H1 (cell line): ENCODE measurements at regions not wholly inside any gene's neighbourhood (a gene's known extent, or its start where the extent isn't known, plus 50 kb on each side); places are given as distances from the start of the nearest gene placed in this dataset.
A peak's percentile ranks its signal among the peaks of the same experiment; 100 is the strongest.

Experiments used
- CTCF ChIA-PET: fragments of 300-600 bp; sonication (Branson Sonifier 250); formaldehyde crosslinking; loops from one replicate; lab custom pipeline; 2021; ENCODE audit not compliant: partially characterized antibody; lab: Charles Lee
- POLR2A ChIA-PET: fragments of 300-600 bp; sonication (Branson Sonifier 250); formaldehyde crosslinking; loops from one replicate; lab custom pipeline; 2021; ENCODE audit warnings: inconsistent platforms; ENCODE audit not compliant: partially characterized antibody; lab: Charles Lee
- DNase-seq, 2 experiments: peaks; one replicate each; pipeline versions ENCODE4 v3.0.0 to v3.0.0-alpha.2; 2010 to 2022; ENCODE audit warnings: low spot score in 2 of 2, low read depth in 1 of 2, mixed read lengths in 1 of 2
- FAIRE-seq: peaks from 2 replicates; lab custom pipeline; 2011; peaks lifted over from hg19 to GRCh38; lab: Jason Lieb, UNC
- H2AFZ ChIP-seq: 2 replicates; pipeline ENCODE4 v1.8.1; 2012; ENCODE audit warnings: low read length, inconsistent platforms
- H2AK5ac ChIP-seq: 2 replicates; pipeline ENCODE4 v1.6.1; 2013; ENCODE audit warnings: low read depth, low read length
- H2BK120ac ChIP-seq: replicated peaks from 2 replicates; pipeline ENCODE3; 2013; ENCODE audit warnings: low read depth, low read length, inconsistent platforms
- H2BK12ac ChIP-seq: 2 replicates; pipeline ENCODE4 v1.6.1; 2013; ENCODE audit warnings: low read depth, low read length
- H2BK15ac ChIP-seq: 2 replicates; pipeline ENCODE4 v1.6.1; 2013; ENCODE audit warnings: low read length
- H2BK20ac ChIP-seq: 2 replicates; pipeline ENCODE4 v1.6.1; 2013; ENCODE audit warnings: low read length
- H2BK5ac ChIP-seq: 2 replicates; pipeline ENCODE4 v1.6.1; 2013; ENCODE audit warnings: low read depth, low read length
- H3K14ac ChIP-seq: 2 replicates; pipeline ENCODE4 v1.6.1; 2013; ENCODE audit warnings: inconsistent platforms; ENCODE audit not compliant: insufficient read length
- H3K18ac ChIP-seq: 2 replicates; pipeline ENCODE4 v1.6.1; 2013; ENCODE audit warnings: low read length; ENCODE audit errors: extremely low read depth
- H3K23ac ChIP-seq: 2 replicates; pipeline ENCODE4 v1.6.1; 2013; ENCODE audit warnings: inconsistent platforms; ENCODE audit not compliant: insufficient read length
- H3K23me2 ChIP-seq: 2 replicates; pipeline ENCODE4 v1.6.1; 2013; ENCODE audit warnings: low read depth, low read length
- H3K27ac ChIP-seq: 2 replicates; pipeline ENCODE4 v1.6.1; 2011; ENCODE audit warnings: low read depth, low read length, inconsistent platforms
- H3K27me3 ChIP-seq, 4 experiments: replicated peaks in 1 of 4; 1 replicate in 1 of 4; 2 replicates in 3 of 4; pipeline versions ENCODE4 v1.6.1 to v1.8.1; 2011 to 2013; ENCODE audit warnings: low read length in 3 of 4, mild to moderate bottlenecking in 3 of 4, inconsistent platforms in 2 of 4, mixed read lengths in 2 of 4, moderate library complexity in 1 of 4; ENCODE audit not compliant: control insufficient read depth in 3 of 4, insufficient read depth in 3 of 4; ENCODE audit errors: extremely low read depth in 1 of 4
- H3K36me3 ChIP-seq, 4 experiments: 2 replicates each; pipeline versions ENCODE4 v1.6.1 to v1.8.1; 2011 to 2013; ENCODE audit warnings: mild to moderate bottlenecking in 4 of 4, low read length in 3 of 4, moderate library complexity in 2 of 4, control low read depth in 1 of 4, inconsistent platforms in 1 of 4; ENCODE audit not compliant: insufficient read depth in 4 of 4, control insufficient read depth in 2 of 4
- H3K4ac ChIP-seq: replicated peaks from 2 replicates; pipeline ENCODE3; 2013; ENCODE audit warnings: low read length, low read depth, mixed read lengths, inconsistent platforms; ENCODE audit not compliant: insufficient read length
- H3K4me1 ChIP-seq, 4 experiments: replicated peaks in 1 of 4; 1 replicate in 1 of 4; 2 replicates in 3 of 4; pipeline versions ENCODE4 v1.6.1 to v1.8.1; 2011 to 2013; ENCODE audit warnings: low read length in 3 of 4, inconsistent platforms in 2 of 4, mixed read lengths in 1 of 4; ENCODE audit not compliant: insufficient read depth in 4 of 4, control insufficient read depth in 3 of 4
- H3K4me2 ChIP-seq, 2 experiments: 2 replicates each; pipeline versions ENCODE4 v1.6.1 to v1.8.1; 2011 to 2013; ENCODE audit warnings: low read depth in 2 of 2, low read length in 2 of 2, control low read depth in 1 of 2, inconsistent platforms in 1 of 2, mild to moderate bottlenecking in 1 of 2; ENCODE audit not compliant: insufficient read depth in 1 of 2
- H3K4me3 ChIP-seq, 4 experiments: fragments of 200-600, 300-600 bp in 1 of 4; sonication (generic), shearing (Covaris generic), sonication (Bioruptor Twin) in 1 of 4; 2 replicates each; pipeline versions ENCODE4 v1.5.1 to v1.8.1; 2011 to 2016; ENCODE audit warnings: low read length in 4 of 4, low read depth in 3 of 4, control low read depth in 2 of 4, inconsistent platforms in 2 of 4, mild to moderate bottlenecking in 2 of 4, mixed read lengths in 1 of 4, moderate library complexity in 1 of 4; ENCODE audit not compliant: insufficient read depth in 2 of 4; ENCODE audit errors: extremely low read depth in 1 of 4
- H3K56ac ChIP-seq: replicated peaks from 2 replicates; pipeline ENCODE3; 2013; ENCODE audit warnings: low read depth, mild to moderate bottlenecking, mixed read lengths, low read length, inconsistent platforms; ENCODE audit not compliant: insufficient read length
- H3K79me1 ChIP-seq: 2 replicates; pipeline ENCODE4 v1.6.1; 2013; ENCODE audit warnings: low read depth, low read length, control low read depth
- H3K79me2 ChIP-seq, 2 experiments: 2 replicates each; pipeline versions ENCODE4 v1.6.1 to v1.8.1; 2012 to 2013; ENCODE audit warnings: low read length in 2 of 2, mild to moderate bottlenecking in 2 of 2, inconsistent platforms in 1 of 2; ENCODE audit not compliant: insufficient read depth in 2 of 2, control insufficient read depth in 1 of 2
- H3K9ac ChIP-seq, 4 experiments: replicated peaks in 1 of 4; 1 replicate in 1 of 4; 2 replicates in 3 of 4; pipeline versions ENCODE4 v1.6.1 to v1.8.1; 2011 to 2013; ENCODE audit warnings: low read depth in 3 of 4, low read length in 3 of 4, control low read depth in 2 of 4, mild to moderate bottlenecking in 2 of 4, moderate library complexity in 2 of 4, inconsistent platforms in 1 of 4; ENCODE audit errors: extremely low read depth in 1 of 4
- H3K9me3 ChIP-seq, 2 experiments: 2 replicates each; pipeline versions ENCODE4 v1.6.1 to v1.8.1; 2012 to 2013; ENCODE audit warnings: mild to moderate bottlenecking in 2 of 2, moderate library complexity in 2 of 2, control low read depth in 1 of 2, inconsistent platforms in 1 of 2, low read depth in 1 of 2, low read length in 1 of 2, mixed read lengths in 1 of 2; ENCODE audit not compliant: insufficient read depth in 2 of 2
- H4K20me1 ChIP-seq, 2 experiments: replicated peaks in 1 of 2; 2 replicates each; pipeline versions ENCODE3 to v1.8.1; 2011 to 2013; ENCODE audit warnings: inconsistent platforms in 2 of 2, low read length in 2 of 2, mild to moderate bottlenecking in 1 of 2; ENCODE audit not compliant: insufficient read depth in 2 of 2, control insufficient read depth in 1 of 2
- H4K5ac ChIP-seq: 2 replicates; pipeline ENCODE4 v1.6.1; 2013; ENCODE audit warnings: low read length, low read depth, mixed read lengths, inconsistent platforms; ENCODE audit not compliant: insufficient read length
- H4K8ac ChIP-seq: 2 replicates; pipeline ENCODE4 v1.8.0; 2013; ENCODE audit warnings: mild to moderate bottlenecking, moderate library complexity, low read length, inconsistent platforms; ENCODE audit not compliant: insufficient read depth; ENCODE audit errors: extremely low read depth
- H4K91ac ChIP-seq: replicated peaks from 2 replicates; pipeline ENCODE3; 2013; ENCODE audit warnings: low read length, mixed read lengths, inconsistent platforms; ENCODE audit not compliant: insufficient read length
- ASH2L ChIP-seq: fragments of 200-600, 300-600 bp; sonication (generic); IDR thresholded peaks from one replicate; pipeline ENCODE4 v1.7.1; 2017; ENCODE audit warnings: low read length
- BACH1 ChIP-seq: IDR thresholded peaks from 2 replicates; pipeline ENCODE4 v1.6.1; 2012; ENCODE audit warnings: low read length, improper control_type of control experiment
- CEBPB ChIP-seq: IDR thresholded peaks from 2 replicates; pipeline ENCODE4 v1.6.1; 2012; ENCODE audit warnings: low read depth, low read length
- CTCF ChIP-seq, 3 experiments: IDR thresholded peaks; 1 replicate in 2 of 3; 2 replicates in 1 of 3; pipeline versions ENCODE4 v1.5.1 to v1.6.1; 2011; ENCODE audit warnings: low read length in 3 of 3, mild to moderate bottlenecking in 3 of 3, inconsistent platforms in 2 of 3, low read depth in 1 of 3, moderate library complexity in 1 of 3; ENCODE audit not compliant: insufficient read depth in 1 of 3; ENCODE audit errors: control extremely low read depth in 1 of 3
- GTF2F1 ChIP-seq: IDR thresholded peaks from 2 replicates; pipeline ENCODE4 v1.6.1; 2012; ENCODE audit warnings: low read depth, low read length, improper control_type of control experiment, borderline replicate concordance
- KDM4A ChIP-seq: IDR thresholded peaks from one replicate; pipeline ENCODE4 v1.7.1; 2012; ENCODE audit warnings: low read depth, mild to moderate bottlenecking, moderate library complexity, low read length, inconsistent platforms; ENCODE audit not compliant: severe bottlenecking
- MAFK ChIP-seq: IDR thresholded peaks from 2 replicates; pipeline ENCODE4 v1.6.1; 2012; ENCODE audit warnings: low read depth, mild to moderate bottlenecking, improper control_type of control experiment, low read length
- NANOG ChIP-seq: IDR thresholded peaks from 2 replicates; pipeline ENCODE4 v1.6.1; 2011; ENCODE audit warnings: low read length, low read depth, mild to moderate bottlenecking, inconsistent platforms; ENCODE audit not compliant: insufficient read depth, poor library complexity, severe bottlenecking
- POLR2A ChIP-seq, 2 experiments: IDR thresholded peaks; 1 replicate in 1 of 2; 2 replicates in 1 of 2; pipeline ENCODE4 v1.6.1; 2011; ENCODE audit warnings: low read depth in 2 of 2, low read length in 2 of 2, mild to moderate bottlenecking in 2 of 2; ENCODE audit errors: control extremely low read depth in 1 of 2
- RAD21 ChIP-seq, 2 experiments: IDR thresholded peaks in 1 of 2; conservative IDR thresholded peaks in 1 of 2; 2 replicates each; pipeline ENCODE4 v1.6.1; 2011; ENCODE audit warnings: low read depth in 2 of 2, low read length in 2 of 2, improper control_type of control experiment in 1 of 2, inconsistent platforms in 1 of 2, mild to moderate bottlenecking in 1 of 2, moderate library complexity in 1 of 2
- RBBP5 ChIP-seq: IDR thresholded peaks from 2 replicates; pipeline ENCODE4 v1.7.1; 2012; ENCODE audit warnings: low read depth, mild to moderate bottlenecking, inconsistent platforms, low read length, moderate library complexity, borderline replicate concordance
- SP2 ChIP-seq: IDR thresholded peaks from 2 replicates; pipeline ENCODE4 v1.6.1; 2012; ENCODE audit warnings: mild to moderate bottlenecking, low read length, inconsistent platforms
- SP4 ChIP-seq: IDR thresholded peaks from 2 replicates; pipeline ENCODE4 v1.6.1; 2012; ENCODE audit warnings: low read length, inconsistent platforms
- WGBS, 2 experiments: shearing (Covaris generic) in 1 of 2; methylation state at CpG; one replicate each; pipeline versions ENCODE4 v1.1.6 to v1.1.7; 2013 to 2015; ENCODE audit warnings: low lambda C conversion rate in 2 of 2, mixed read lengths in 2 of 2, inconsistent platforms in 1 of 2, low coverage in 1 of 2, missing lambda C conversion rate in 1 of 2; ENCODE audit not compliant: insufficient replicate concordance in 2 of 2, insufficient coverage in 1 of 2, insufficient read length in 1 of 2; ENCODE audit errors: extremely low coverage in 1 of 2, missing lambda C conversion rate in 1 of 2; 5-methylcytosine and 5-hydroxymethylcytosine counted together

- no peak for FAIRE-seq
- no peak for TF ChIP-seq CEBPB
- TF ChIP-seq POLR2A (IDR thresholded peaks at IDR 0.05; ENCODE audit: control extremely low read depth in 1 of 2, low read depth in 2 of 2, low read length in 2 of 2): no peak
- TF ChIP-seq SP4: no peak
- no peak for TF ChIP-seq RBBP5
- no peak for TF ChIP-seq SP2
- no peak for TF ChIP-seq MAFK
- TF ChIP-seq NANOG: no peak
- no peak for TF ChIP-seq CTCF (IDR thresholded peaks at IDR 0.05; ENCODE audit: control extremely low read depth in 1 of 3, insufficient read depth in 1 of 3, low read depth in 1 of 3, low read length in 3 of 3)
- no peak for TF ChIP-seq RAD21 (IDR thresholded peaks at IDR 0.05 in 1 of 2, conservative IDR thresholded peaks at IDR 0.05 in 1 of 2; ENCODE audit: low read depth in 2 of 2, low read length in 2 of 2)
- no peak for TF ChIP-seq KDM4A
- TF ChIP-seq ASH2L: no peak
- TF ChIP-seq GTF2F1: no peak
- TF ChIP-seq BACH1: no peak
These were observed 451.3 kb downstream of the AJAP1 start for GRCh38 chr1:5105744-5106143.

More at GRCh38 chr1:5105744-5106143, 451.3 kb downstream of the AJAP1 start:
- Histone ChIP-seq H3K14ac (no peak overlapping the region), H4K5ac (no peak overlapping the region), H3K9ac (no peak overlapping the region), H2BK15ac (no peak overlapping the region), H3K27me3 (no peaks in the 10 kb centered on the region), H3K27ac (no peak overlapping the region), H3K4me3 (no peak overlapping the region), H2BK20ac (no peak overlapping the region), H3K56ac (no peak overlapping the region), H3K4ac (peak overlapping the region; percentile 6), H3K4me2 (no peak overlapping the region), H3K9me3 (0 out of 4 replicates have a peak, but pooled peaks cover 0 to 4% of the 10 kb centered on the region in 2 experiments), H2BK12ac (no peak overlapping the region), H3K36me3 (no peaks in the 10 kb centered on the region), H3K79me2 (no peaks in the 10 kb centered on the region), H4K20me1 (no peaks in the 10 kb centered on the region), H3K79me1 (no peaks in the 10 kb centered on the region), H2AK5ac (no peak overlapping the region), H3K4me1 (no peaks in the 10 kb centered on the region), H2BK120ac (no peak overlapping the region), H2AFZ (no peak overlapping the region), H2BK5ac (no peak overlapping the region), H4K91ac (no peak overlapping the region), H4K8ac (no peak overlapping the region), H3K18ac (0 out of 2 replicates have a peak overlapping the region, but pooled peaks have one; percentile 55), H3K23me2 (no peaks in the 10 kb centered on the region), H3K23ac (no peak overlapping the region)
- WGBS, 2 experiments: 87% methylated on average over 2 of the region's 2 CpGs; no CpG with 5 or more reads in 1 of the 2 experiments
- POLR2A ChIA-PET: no interaction called here
- CTCF ChIA-PET: interaction anchor here (1.2 kb wide), 1 partner anchor 11 kb away, joined by 4 read pairs; no protein-coding TSS in a partner anchor
- no peak for DNase-seq
